ENCODE measurements at regions not wholly inside any gene's neighbourhood (a gene's known extent, or its start where the extent isn't known, plus 50 kb on each side); places are given as distances from the start of the nearest gene placed in this dataset.

DNA sequence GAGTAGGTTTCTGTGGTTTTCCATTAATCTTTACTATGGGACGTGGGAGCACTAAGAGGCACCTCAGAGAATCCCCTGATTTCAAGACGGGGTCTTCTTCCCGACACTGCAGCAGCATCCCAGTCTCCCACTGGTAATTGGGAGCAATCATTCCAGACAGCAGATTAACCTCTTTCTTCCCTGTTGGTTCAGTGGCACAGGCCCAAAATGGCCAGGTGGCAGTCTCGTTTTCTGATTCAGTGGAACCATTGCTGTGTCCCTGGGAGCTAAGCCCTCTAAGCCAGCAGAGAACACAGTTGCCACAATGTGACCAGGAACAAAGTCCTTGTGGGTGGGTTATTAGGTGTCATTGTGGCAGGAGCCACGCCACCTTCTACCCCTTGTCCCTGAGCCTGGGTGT is 342.1 kb downstream of the MATN1 start:
- H3K4me1 Mint-ChIP-seq, result peaks cover 47% of the 10 kb centered on the region
- TF ChIP-seq, protein P1, sequence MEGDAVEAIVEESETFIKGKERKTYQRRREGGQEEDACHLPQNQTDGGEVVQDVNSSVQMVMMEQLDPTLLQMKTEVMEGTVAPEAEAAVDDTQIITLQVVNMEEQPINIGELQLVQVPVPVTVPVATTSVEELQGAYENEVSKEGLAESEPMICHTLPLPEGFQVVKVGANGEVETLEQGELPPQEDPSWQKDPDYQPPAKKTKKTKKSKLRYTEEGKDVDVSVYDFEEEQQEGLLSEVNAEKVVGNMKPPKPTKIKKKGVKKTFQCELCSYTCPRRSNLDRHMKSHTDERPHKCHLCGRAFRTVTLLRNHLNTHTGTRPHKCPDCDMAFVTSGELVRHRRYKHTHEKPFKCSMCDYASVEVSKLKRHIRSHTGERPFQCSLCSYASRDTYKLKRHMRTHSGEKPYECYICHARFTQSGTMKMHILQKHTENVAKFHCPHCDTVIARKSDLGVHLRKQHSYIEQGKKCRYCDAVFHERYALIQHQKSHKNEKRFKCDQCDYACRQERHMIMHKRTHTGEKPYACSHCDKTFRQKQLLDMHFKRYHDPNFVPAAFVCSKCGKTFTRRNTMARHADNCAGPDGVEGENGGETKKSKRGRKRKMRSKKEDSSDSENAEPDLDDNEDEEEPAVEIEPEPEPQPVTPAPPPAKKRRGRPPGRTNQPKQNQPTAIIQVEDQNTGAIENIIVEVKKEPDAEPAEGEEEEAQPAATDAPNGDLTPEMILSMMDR (IDR thresholded peaks at IDR 0.05; ENCODE audit: unreplicated experiment in 3 of 3), result no peak
- no peak overlapping the region for H3K4me3 Mint-ChIP-seq
- no peaks in the 10 kb centered on the region for H3K9me3 Mint-ChIP-seq
- peaks cover 34% of the 10 kb centered on the region for H3K27me3 Mint-ChIP-seq (ENCODE audit: low read depth)
- H3K36me3 Mint-ChIP-seq (ENCODE audit: low read depth), result no peaks in the 10 kb centered on the region
- no peak overlapping the region for H3K27ac Mint-ChIP-seq

DNA sequence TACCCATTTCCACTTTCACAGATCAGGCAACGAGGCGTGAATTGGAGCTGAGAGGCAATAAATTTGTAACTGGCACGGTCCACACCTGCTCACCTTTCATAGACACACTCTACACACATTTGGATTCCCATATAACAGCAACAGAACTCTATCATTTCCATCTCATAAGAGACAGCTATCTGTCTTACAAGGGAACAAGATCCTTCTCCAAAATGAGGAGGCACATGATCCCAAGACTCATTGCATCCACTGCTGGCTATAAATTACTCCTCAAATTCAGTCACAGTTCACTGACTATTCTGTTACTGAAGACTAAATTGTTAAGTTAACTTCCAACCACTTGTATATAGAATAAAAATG is 342.8 kb downstream of the MATN1 start:
- Mint-ChIP-seq H3K4me1 (peaks cover 51% of the 10 kb centered on the region), H3K36me3 (ENCODE audit: low read depth) (no peaks in the 10 kb centered on the region), H3K27ac (no peak overlapping the region), H3K27me3 (ENCODE audit: low read depth) (peaks cover 34% of the 10 kb centered on the region), H3K4me3 (no peak overlapping the region), H3K9me3 (no peaks in the 10 kb centered on the region)
- TF ChIP-seq, protein P1 (IDR thresholded peaks at IDR 0.05; ENCODE audit: unreplicated experiment in 3 of 3), result peak in 1 of 3 experiments; percentile 6

DNA sequence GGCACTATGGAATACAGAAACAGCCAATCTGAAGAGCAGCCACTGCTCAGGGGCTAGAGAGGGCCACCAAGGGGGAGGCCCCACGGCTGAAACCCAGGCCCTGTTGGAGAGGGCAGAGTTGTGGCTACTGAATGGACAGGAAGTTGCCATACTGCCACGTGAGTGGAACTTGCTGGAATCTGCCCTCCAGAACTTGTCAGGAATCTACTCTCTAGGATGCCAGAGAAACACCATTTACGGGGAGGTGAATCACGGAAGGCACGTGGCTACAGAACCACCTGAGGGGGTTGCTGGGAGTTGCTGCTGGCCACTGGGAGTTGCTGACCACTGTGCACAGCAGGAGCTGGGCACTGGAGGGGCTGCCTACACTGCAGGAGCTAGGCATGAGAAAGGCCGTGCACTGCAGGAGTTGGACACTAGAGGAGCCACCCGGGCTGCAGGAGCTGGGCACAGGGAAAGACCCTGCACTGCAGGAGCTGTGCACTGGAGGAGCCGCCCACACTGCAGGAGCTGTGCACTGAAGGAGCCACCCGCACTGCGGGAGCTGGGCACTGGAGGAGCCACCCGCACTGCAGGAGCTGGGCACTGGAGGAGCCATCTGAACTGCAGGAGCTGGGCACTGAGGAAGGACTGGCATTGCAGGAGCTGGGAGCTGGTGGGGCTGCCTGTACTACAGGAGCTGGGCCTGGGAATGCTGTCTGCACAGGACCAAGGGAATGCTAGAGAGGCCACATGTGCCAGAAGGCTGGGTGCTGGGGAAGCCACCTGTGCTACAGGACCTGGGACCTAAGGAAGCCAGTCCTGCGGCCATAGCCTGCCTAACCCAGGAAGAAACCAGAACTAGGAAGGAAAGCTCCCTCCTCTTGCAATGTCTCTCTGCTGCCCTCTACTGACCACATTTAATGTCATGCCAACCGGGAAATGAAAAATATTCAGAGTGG is 343.4 kb downstream of the MATN1 start:
- H3K9me3 Mint-ChIP-seq, result no peaks in the 10 kb centered on the region
- H3K36me3 Mint-ChIP-seq (ENCODE audit: low read depth), result no peaks in the 10 kb centered on the region
- H3K4me3 Mint-ChIP-seq, result peak overlapping the region in 1 of 3 experiments; percentile 24
- peaks cover 51% of the 10 kb centered on the region for H3K4me1 Mint-ChIP-seq
- peaks cover 34% of the 10 kb centered on the region for H3K27me3 Mint-ChIP-seq (ENCODE audit: low read depth)
- TF ChIP-seq, protein P1 (IDR thresholded peaks at IDR 0.05; ENCODE audit: unreplicated experiment in 3 of 3), result peak; percentile 74 to 81 (median 75)
- peak overlapping the region; percentile 53 to 81 (median 75) for H3K27ac Mint-ChIP-seq

DNA sequence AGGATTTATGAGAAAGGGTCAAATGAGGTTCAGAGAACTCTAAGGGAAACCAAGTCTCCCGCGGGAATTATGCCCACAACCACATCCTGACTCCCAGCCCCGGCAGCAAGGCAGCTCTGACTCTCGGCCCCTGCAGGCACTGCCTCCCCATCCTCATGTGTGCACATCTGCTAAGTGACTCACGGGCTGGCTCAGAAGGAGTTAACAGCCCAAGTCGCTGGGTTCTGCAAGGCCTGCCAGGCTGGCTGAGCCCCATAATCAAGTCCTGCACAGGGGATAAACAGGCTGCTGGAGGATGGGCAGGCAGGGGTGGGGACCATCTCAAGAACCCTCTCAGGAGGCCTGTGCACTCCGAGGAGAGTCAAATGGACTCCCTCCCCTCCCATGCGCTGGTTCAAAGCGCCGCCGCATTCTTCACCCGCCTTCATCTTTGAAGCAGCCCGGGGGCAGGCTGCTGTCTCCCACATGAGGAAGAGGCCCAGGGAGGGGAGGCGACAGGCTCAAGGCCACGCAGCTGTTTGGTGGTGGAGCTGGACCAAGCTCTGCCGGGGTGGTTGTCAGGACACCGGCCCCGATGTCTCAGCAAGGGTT is 344.3 kb downstream of the MATN1 start:
- peaks cover 34% of the 10 kb centered on the region for H3K27me3 Mint-ChIP-seq (ENCODE audit: low read depth)
- H3K36me3 Mint-ChIP-seq (ENCODE audit: low read depth), result no peaks in the 10 kb centered on the region
- no peaks in the 10 kb centered on the region for H3K9me3 Mint-ChIP-seq
- TF ChIP-seq, protein P1 (IDR thresholded peaks at IDR 0.05; ENCODE audit: unreplicated experiment in 3 of 3), result no peak
- H3K27ac Mint-ChIP-seq, result peak overlapping the region; percentile 53 to 81 (median 75)
- H3K4me3 Mint-ChIP-seq, result peak overlapping the region; percentile 24 to 47 (median 43)
- H3K4me1 Mint-ChIP-seq, result peaks cover 51% of the 10 kb centered on the region

DNA sequence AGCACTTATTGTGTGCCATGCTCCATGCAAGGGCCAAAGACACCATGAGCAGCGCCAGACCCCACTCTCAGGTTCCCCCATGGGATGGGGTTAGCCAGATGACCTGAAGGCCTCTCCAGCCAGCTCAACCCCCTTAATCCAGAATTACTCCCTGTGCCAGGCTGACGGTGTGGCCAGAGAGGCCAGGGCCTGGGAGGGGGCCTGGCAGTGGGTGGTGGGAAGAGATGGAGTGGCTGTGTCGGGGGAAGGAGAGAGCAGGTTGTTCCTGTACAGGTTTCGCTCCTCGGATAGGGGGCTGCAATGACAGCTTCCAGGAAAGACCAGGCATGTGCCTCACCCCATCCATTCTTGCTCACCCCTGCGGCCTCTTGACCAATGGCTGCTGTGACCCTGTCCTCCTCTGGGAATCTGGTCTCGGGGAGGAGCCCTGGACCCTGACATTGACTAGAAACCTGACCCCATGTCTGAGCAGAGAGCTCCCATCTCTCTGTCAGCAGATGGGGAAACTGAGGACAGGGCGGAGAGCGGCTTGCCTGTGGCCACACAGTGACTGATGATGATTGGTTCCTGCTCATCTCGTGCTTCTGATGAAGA is 345.3 kb downstream of the MATN1 start:
- Mint-ChIP-seq H3K36me3 (ENCODE audit: low read depth) (no peaks in the 10 kb centered on the region), H3K4me3 (no peak overlapping the region), H3K27ac (no peak overlapping the region), H3K9me3 (no peaks in the 10 kb centered on the region), H3K4me1 (peaks cover 50% of the 10 kb centered on the region), H3K27me3 (ENCODE audit: low read depth) (peaks cover 29% of the 10 kb centered on the region)
- TF ChIP-seq, protein P1 (IDR thresholded peaks at IDR 0.05; ENCODE audit: unreplicated experiment in 3 of 3), result no peak
